PC-9 (cell line): ENCODE measurements at regions not wholly inside any gene's neighbourhood (a gene's known extent, or its start where the extent isn't known, plus 50 kb on each side); places are given as distances from the start of the nearest gene placed in this dataset.

ENCODE experiments used
- BruUV-seq: library from RNA; stranded (reverse); fragments of 400-500 nt; replicated peaks from 2 replicates; lab custom pipeline; 2021; lab: Mats Ljungman, UMichigan
- CTCF ChIA-PET: fragments of 300-600 bp; sonication (Branson Sonifier 250); formaldehyde crosslinking; loops from one replicate; lab custom pipeline; 2022; ENCODE audit warnings: antibody characterized with exemption; lab: Charles Lee
- POLR2A ChIA-PET: fragments of 300-600 bp; sonication (Branson Sonifier 250); formaldehyde crosslinking; loops from one replicate; lab custom pipeline; 2022; ENCODE audit warnings: antibody characterized with exemption; ENCODE audit not compliant: unreplicated experiment; lab: Charles Lee
- DNase-seq, 2 experiments: peaks; one replicate each; pipeline versions ENCODE4 v3.0.0 to v3.0.0-alpha.2; 2015 to 2022; ENCODE audit warnings: mixed read lengths in 1 of 2
- H2AFZ ChIP-seq: fragments of 200-600 bp; sonication (generic); 2 replicates; pipeline ENCODE4 v1.8.1; 2017; ENCODE audit warnings: antibody characterized with exemption
- H3F3A ChIP-seq: fragments of 200-600 bp; sonication (generic); 2 replicates; pipeline ENCODE4 v1.8.1; 2017; ENCODE audit warnings: antibody characterized with exemption, mild to moderate bottlenecking, low read depth; ENCODE audit not compliant: insufficient read depth
- H3K27ac ChIP-seq: fragments of 200-600 bp; sonication (generic); 2 replicates; pipeline ENCODE4 v1.6.1; 2016; ENCODE audit warnings: mixed run types
- H3K27me3 ChIP-seq: fragments of 200-600 bp; sonication (generic); 2 replicates; pipeline ENCODE4 v1.6.1; 2016; ENCODE audit warnings: low read depth, mixed run types; ENCODE audit not compliant: insufficient read depth
- H3K36me3 ChIP-seq: fragments of 200-600 bp; sonication (generic); 2 replicates; pipeline ENCODE4 v1.6.1; 2016; ENCODE audit warnings: low read depth, mixed run types
- H3K4me1 ChIP-seq: fragments of 200-600 bp; sonication (generic); replicated peaks from 2 replicates; pipeline ENCODE4 v1.6.1; 2016; ENCODE audit warnings: mixed run types; ENCODE audit not compliant: insufficient read depth
- H3K4me2 ChIP-seq: fragments of 200-600 bp; sonication (generic); 2 replicates; pipeline ENCODE4 v1.6.1; 2017; ENCODE audit warnings: mixed run types
- H3K4me3 ChIP-seq: fragments of 200-600 bp; sonication (generic); 2 replicates; pipeline ENCODE4 v1.6.1; 2016; ENCODE audit warnings: mixed run types
- H3K79me2 ChIP-seq: fragments of 200-600 bp; sonication (generic); 2 replicates; pipeline ENCODE4 v1.6.1; 2017; ENCODE audit warnings: low read depth, mixed run types
- H3K9me2 ChIP-seq: fragments of 200-600 bp; sonication (generic); 2 replicates; pipeline ENCODE4 v1.8.1; 2017; ENCODE audit warnings: mild to moderate bottlenecking; ENCODE audit not compliant: insufficient read depth
- H3K9me3 ChIP-seq: fragments of 200-600 bp; sonication (generic); 2 replicates; pipeline ENCODE4 v1.8.1; 2016; ENCODE audit warnings: low read depth; ENCODE audit not compliant: insufficient read depth
- H4K20me1 ChIP-seq: fragments of 200-600 bp; sonication (generic); 2 replicates; pipeline ENCODE4 v1.8.1; 2017; ENCODE audit not compliant: insufficient read depth
- CTCF ChIP-seq: fragments of 200-600 bp; sonication (generic); conservative IDR thresholded peaks from 2 replicates; pipeline ENCODE4 v1.6.1; 2017; ENCODE audit warnings: mixed run types, antibody characterized with exemption, mild to moderate bottlenecking, moderate library complexity
- EZH2 ChIP-seq: fragments of 200-600 bp; sonication (generic); IDR thresholded peaks from 2 replicates; pipeline ENCODE4 v1.8.0; 2017; ENCODE audit warnings: antibody characterized with exemption, low read depth
- intact Hi-C: fragments of 100-400 bp; cut with micrococcal nuclease; formaldehyde crosslinking; loops from one replicate; pipeline ENCODE4 v1.10.0; 2022; ENCODE audit not compliant: unreplicated experiment

- no peak overlapping the region for H3K4me3 ChIP-seq
- H3K9me2 ChIP-seq = no peaks in the 10 kb centered on the region
- H3K9me3 ChIP-seq = no peaks in the 10 kb centered on the region
- H3K36me3 ChIP-seq = no peaks in the 10 kb centered on the region
- BruUV-seq = no TSS peak
- ChIA-PET CTCF (no interaction called here), POLR2A (no interaction called here)
- no peaks in the 10 kb centered on the region for H4K20me1 ChIP-seq
- H3F3A ChIP-seq = no peaks in the 10 kb centered on the region
- H2AFZ ChIP-seq = no peak overlapping the region
- intact Hi-C loops = no loop called here
- H3K4me1 ChIP-seq = no peaks in the 10 kb centered on the region
- H3K27ac ChIP-seq = no peak overlapping the region
- H3K79me2 ChIP-seq = no peaks in the 10 kb centered on the region
- TF ChIP-seq EZH2 (no peak), CTCF (no peak)
- H3K27me3 ChIP-seq = no peaks in the 10 kb centered on the region
- H3K4me2 ChIP-seq = no peak overlapping the region
- DNase-seq = no peak
Observed at GRCh38 chr7:11231190-11231589, 257.5 kb downstream of the PHF14 start.

- H3F3A ChIP-seq = no peaks in the 10 kb centered on the region
- ChIA-PET POLR2A (no interaction called here), CTCF (no interaction called here)
- H3K4me1 ChIP-seq = no peaks in the 10 kb centered on the region
- no peaks in the 10 kb centered on the region for H3K9me3 ChIP-seq
- no peak overlapping the region for H2AFZ ChIP-seq
- H3K79me2 ChIP-seq = no peaks in the 10 kb centered on the region
- H3K9me2 ChIP-seq = no peaks in the 10 kb centered on the region
- TF ChIP-seq CTCF (no peak), EZH2 (no peak)
- no peak overlapping the region for H3K27ac ChIP-seq
- BruUV-seq = no TSS peak
- H4K20me1 ChIP-seq = no peaks in the 10 kb centered on the region
- intact Hi-C loops = no loop called here
- H3K4me3 ChIP-seq = no peak overlapping the region
- H3K27me3 ChIP-seq = no peaks in the 10 kb centered on the region
- H3K4me2 ChIP-seq = 0 out of 2 replicates have a peak overlapping the region, but pooled peaks have one; percentile 17
- peak in 1 of 2 experiments; percentile 2 for DNase-seq
- H3K36me3 ChIP-seq = no peaks in the 10 kb centered on the region
Observed at GRCh38 chr7:11232462-11232861, 258.8 kb downstream of the PHF14 start.

- Histone ChIP-seq H3K36me3 (no peaks in the 10 kb centered on the region), H3F3A (no peaks in the 10 kb centered on the region), H3K4me2 (no peak overlapping the region), H3K9me2 (no peaks in the 10 kb centered on the region), H3K27ac (no peak overlapping the region), H2AFZ (no peak overlapping the region), H4K20me1 (no peaks in the 10 kb centered on the region), H3K79me2 (no peaks in the 10 kb centered on the region), H3K27me3 (no peaks in the 10 kb centered on the region), H3K4me1 (no peaks in the 10 kb centered on the region), H3K9me3 (no peaks in the 10 kb centered on the region), H3K4me3 (no peak overlapping the region)
- ChIA-PET POLR2A (no interaction called here), CTCF (no interaction called here)
- intact Hi-C loops = no loop called here
- no TSS peak for BruUV-seq
- DNase-seq = no peak
- TF ChIP-seq EZH2 (no peak), CTCF (no peak)
Observed at GRCh38 chr7:11233871-11234270, 260.2 kb downstream of the PHF14 start.
